NCI-H2081 (cell line): ENCODE measurements at regions not wholly inside any gene's neighbourhood (a gene's known extent, or its start where the extent isn't known, plus 50 kb on each side); places are given as distances from the start of the nearest gene placed in this dataset.
"Not testable (repeated sequence)": the region's sequence is repeated elsewhere in the genome, so short reads cannot be mapped to it uniquely, and the experiment has no call there.

Experiments used
- DNase-seq, 2 experiments: peaks; one replicate each; lab custom pipeline; 2025; lab: John Stamatoyannopoulos, UW

GRCh38 chr10:8344756-8345155, 290.3 kb downstream of the GATA3 start:
- DNase-seq, result no peak

GRCh38 chr10:8346861-8347260, 292.4 kb downstream of the GATA3 start:
- no peak for DNase-seq

DNA sequence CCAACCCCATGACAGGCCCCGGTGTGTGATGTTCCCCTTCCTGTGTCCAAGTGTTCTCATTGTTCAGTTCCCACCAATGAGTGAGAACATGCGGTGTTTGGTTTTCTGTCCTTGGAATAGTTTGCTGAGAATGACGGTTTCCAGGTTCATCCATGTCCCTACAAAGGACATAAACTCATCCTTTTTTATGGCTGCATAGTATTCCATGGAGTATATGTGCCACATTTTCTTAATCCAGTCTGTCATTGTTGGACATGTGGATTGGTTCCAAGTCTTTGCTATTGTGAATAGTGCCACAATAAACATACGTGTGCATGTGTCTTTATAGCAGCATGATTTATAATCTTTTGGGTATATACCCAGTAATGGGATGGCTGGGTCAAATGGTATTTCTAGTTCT, 293.1 kb downstream of the GATA3 start:
- DNase-seq, result not testable (repeated sequence)

- DNase-seq, result no peak
These were observed 295.2 kb downstream of the GATA3 start for GRCh38 chr10:8349610-8350249.

- DNase-seq, result no peak
These were observed 295.9 kb downstream of the GATA3 start for GRCh38 chr10:8350250-8350967.

DNA sequence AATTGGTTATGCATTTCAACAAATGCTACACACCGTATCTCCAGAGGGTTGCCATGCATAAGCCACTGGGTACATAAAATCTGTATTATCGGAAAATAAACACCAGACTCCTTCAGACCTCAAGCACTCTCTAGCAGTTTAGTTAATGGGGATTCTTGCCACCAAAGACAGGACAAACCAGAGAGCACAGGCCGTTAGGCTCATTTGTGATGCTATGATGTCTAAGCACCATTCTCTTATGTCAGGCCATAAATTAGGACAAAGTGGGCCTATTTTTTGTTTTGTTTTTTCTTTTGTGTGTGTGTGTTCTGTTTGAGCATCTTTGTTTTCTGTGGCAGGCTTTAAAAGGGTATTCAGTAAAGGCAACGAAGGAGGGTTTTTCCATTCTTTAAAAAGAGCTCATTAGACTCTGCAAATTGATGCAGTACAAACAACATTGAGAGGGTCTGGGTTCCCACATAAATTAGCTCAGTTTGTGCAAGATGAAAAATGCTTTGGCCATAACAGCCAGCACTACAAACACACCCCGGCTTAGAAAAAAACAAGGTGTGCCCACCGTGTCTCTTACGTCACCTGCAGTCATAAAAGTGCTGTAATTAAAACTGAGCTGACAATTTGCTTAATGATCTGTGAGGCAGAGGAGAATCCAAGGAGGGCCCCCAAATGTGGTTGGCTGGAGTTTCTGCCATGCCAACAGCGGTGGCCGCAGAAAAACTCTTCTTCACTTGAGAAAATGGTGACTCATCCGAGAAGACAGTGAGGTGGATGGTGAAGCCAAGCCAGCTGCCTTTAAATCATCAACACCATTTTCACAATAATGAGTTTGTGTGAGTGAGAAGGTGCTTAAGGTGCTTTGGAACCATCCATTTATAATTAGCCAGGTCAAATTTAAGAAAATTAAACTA, 297.9 kb downstream of the GATA3 start:
- no peak for DNase-seq

- DNase-seq, result no peak
These were observed 301.8 kb downstream of the GATA3 start for GRCh38 chr10:8356283-8356682.

GRCh38 chr10:8359467-8359866, 305.0 kb downstream of the GATA3 start:
- DNase-seq, result no peak

- no peak for DNase-seq
These were observed 305.9 kb downstream of the GATA3 start for GRCh38 chr10:8360365-8360764.

DNA sequence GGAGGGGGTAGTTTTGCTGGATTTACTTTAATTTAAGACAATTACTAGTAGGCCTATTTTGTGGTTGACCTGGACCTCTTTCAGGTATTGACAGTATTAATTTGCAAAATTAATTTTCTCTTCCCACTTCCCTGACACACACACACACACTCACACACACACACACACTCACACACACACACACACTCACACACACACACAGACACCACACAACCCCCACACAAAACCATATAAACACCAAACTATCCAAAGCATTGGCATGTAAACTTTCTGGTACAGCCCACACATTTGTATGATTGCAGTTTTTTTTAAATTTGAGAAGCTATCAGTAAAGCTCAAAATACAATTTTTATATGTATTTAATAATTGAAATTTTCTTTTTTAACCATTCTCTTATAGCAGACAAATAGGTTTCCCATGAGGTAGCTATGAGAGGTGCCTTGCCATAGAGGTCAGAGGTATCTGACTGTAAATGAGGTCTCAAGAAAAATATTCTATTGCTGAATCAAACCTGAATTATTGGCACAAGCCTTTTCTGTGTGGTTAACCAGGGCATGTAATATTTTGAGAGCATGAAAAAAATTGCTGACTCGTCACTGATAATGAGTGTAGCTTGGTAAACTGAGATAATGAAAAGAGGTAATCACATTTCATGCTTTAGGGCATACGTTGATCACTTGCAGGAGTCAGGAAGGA, 306.5 kb downstream of the GATA3 start:
- no peak for DNase-seq

DNA sequence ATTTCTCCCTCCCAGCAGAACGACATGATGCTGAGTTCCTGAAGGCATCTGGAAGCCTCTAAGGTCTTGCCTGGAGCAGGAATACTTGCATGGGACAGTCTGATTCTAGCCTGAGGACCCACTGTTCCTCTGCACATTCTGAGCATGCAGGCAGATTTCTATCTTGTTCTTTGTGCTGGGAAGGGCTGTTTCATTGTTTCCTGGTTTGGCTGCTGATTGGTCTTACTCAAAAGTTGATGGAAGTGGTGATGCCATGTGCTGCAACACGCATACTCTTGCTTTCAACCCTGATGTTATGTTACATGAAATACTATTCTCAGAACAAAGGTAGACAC, 307.0 kb downstream of the GATA3 start:
- no peak for DNase-seq

- DNase-seq, result no peak
These were observed 311.7 kb downstream of the GATA3 start for GRCh38 chr10:8365935-8366911.

DNA sequence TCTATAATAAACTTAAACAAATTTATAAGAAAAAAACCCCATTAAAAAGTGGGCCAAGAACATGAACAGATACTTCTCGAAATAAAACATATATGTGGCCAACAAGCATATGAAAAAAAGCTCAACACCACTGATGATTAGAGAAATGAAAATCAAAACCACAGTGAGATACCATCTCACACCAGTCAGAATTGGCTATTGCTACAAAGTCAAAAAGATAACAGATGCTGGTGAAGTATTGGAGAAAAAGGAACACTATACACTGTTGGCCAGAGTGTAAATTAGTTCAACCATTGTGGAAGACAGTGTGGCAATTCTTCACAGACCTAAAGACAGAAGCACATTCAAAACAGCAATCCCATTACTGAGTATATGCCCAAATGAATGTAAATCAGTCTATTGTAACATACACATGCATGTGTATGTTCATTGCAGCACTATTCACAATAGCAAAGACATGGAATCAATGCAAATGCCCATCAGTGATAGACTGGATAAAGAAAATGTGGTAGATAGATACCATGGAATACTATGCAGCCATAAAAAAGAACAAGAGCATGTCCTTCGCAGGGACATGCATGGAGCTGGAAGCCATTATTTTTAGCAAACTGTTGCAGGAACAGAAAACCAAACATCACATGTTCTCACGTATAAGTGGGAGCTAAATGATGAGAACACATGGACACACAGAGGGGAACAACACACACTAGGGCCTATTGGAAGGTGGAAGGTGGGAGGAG, 313.4 kb downstream of the GATA3 start:
- not testable (repeated sequence) for DNase-seq

GRCh38 chr10:8369666-8370065, 315.2 kb downstream of the GATA3 start:
- no peak for DNase-seq

DNA sequence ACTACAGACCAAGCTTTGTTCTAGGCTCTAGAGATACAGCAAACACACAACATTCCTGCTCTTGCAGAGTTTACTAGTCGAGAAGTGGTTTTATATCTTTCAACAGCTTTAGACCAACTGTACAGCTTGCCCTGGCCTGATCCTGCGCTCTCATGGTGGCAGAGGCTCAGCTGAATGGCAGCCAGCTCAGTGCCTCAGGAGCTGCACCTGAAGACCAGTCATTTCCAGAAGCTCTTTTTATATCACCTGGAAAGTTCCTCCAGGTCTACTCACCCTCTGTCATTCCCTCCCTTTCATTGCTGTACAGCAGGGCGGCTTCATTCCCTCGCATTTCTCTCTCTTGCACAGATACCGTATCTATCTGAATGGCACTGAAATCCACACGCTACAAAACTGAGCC, 319.8 kb downstream of the GATA3 start:
- DNase-seq, result no peak

- no peak for DNase-seq
These were observed 320.6 kb downstream of the GATA3 start for GRCh38 chr10:8375137-8375536.

DNA sequence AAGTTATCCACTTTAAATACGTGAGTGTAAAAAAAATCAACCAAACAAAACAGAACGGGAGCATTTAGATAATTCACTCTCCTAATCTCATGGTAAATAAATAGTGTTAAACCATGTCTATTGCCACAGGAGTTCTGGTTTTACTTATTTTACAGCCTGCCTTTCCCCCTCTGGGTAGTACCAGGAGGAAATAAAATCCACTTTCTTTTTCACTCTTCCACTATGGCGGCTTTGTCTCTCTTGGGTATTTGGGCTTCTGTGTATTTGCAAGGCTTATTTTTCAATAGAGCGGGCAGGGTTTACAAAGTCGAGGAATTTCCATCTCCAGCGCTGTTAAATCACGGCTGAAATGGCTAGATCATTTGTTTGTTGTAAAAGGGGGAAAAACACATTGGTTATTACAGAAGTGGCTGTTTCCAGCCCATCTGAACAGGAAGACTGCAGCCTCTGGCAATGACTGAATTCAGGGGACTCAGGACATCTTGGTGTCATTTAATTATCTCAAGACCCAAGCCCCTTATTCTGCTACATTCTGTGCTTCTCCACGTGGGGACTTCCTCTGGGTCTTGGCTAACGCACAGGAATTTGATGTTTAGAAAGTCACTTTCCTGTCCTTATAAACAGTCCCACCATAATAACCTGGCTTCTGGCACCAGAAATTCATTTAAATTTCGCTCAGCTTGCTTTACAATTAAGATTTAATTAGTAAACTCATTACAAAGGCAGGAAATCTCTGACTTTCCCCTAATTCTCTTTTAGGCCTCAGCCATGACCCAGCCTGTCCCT, 323.9 kb downstream of the GATA3 start:
- DNase-seq, result no peak

- no peak for DNase-seq
These were observed 325.7 kb downstream of the GATA3 start for GRCh38 chr10:8379906-8380832.
